T follicular helper cell (primary cell): ENCODE measurements at regions not wholly inside any gene's neighbourhood (a gene's known extent, or its start where the extent isn't known, plus 50 kb on each side); places are given as distances from the start of the nearest gene placed in this dataset.

Source experiments
- DNase-seq: peaks from one replicate; pipeline ENCODE4 v3.0.0-alpha.2; 2020; ENCODE audit warnings: low read depth

- DNase-seq, result no peak
Measured at GRCh38 chrX:49773993-49774392, 55.1 kb upstream of the PAGE4 start.

DNA sequence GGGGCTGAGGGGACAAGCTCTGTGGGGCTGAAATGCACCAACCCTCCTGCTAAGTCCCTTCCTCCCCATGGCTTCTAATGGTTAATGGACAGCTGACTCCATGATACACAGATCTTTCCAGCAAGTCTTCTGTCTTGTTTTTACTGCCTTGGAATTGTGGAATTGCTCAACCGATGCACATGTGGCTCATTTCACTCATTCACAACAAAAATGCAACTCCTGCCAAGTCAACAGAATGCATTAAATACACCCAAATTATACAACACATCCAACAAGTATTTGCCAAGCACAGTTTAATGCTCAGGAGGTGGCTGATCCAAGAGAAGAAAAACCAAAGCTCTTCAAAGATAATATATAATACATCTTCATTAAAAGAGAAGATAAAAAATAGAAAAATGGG, 61.9 kb upstream of the PAGE4 start:
- no peak for DNase-seq

- no peak for DNase-seq
Measured at GRCh38 chrX:49762175-49762720, 66.5 kb upstream of the PAGE1 start.

DNA sequence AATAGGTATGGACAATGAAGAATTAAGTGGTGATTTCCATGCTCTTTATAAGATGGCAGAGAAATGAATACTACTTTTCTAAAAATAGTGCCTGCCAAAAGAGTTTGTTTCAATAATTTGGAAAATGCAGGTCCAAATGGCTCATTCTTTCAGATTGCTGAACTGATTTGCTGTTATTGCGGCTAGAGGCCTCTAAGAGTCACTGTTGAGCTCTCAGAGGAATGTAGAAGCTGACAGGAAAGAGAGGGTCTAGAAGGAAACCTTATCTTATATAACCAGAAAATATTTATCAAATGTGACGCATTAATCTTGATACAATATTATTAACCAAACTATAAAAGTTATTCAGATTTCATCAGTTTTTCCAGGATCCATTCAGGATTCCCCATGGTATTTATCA, 65.7 kb upstream of the PAGE1 start:
- DNase-seq, result no peak

- DNase-seq, result no peak
Measured at GRCh38 chrX:49760290-49760890, 64.6 kb upstream of the PAGE1 start.

- DNase-seq, result no peak
Measured at GRCh38 chrX:49756692-49757091, 60.9 kb upstream of the PAGE1 start.

GRCh38 chrX:49754233-49754857, 58.6 kb upstream of the PAGE1 start:
- peak; percentile 31 for DNase-seq

DNA sequence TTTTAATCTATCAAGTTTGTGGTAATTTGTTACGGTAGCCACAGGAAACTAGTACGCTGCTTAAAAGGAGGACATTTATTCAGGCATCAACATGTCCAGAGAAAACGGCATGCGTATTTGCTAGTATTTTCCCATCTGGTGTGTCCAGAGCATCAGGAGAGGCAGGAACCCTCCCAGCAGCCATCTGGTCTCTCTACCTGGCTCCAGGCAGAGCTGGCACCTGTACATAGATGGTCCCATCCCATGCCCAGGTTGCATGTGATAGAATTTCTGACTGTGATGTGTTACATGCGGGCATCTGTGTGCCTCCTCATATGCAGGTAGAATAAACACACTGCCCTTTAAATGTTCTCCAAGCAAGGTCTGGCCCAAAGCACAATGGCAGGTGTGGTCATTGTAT, 57.9 kb upstream of the PAGE1 start:
- no peak for DNase-seq

DNA sequence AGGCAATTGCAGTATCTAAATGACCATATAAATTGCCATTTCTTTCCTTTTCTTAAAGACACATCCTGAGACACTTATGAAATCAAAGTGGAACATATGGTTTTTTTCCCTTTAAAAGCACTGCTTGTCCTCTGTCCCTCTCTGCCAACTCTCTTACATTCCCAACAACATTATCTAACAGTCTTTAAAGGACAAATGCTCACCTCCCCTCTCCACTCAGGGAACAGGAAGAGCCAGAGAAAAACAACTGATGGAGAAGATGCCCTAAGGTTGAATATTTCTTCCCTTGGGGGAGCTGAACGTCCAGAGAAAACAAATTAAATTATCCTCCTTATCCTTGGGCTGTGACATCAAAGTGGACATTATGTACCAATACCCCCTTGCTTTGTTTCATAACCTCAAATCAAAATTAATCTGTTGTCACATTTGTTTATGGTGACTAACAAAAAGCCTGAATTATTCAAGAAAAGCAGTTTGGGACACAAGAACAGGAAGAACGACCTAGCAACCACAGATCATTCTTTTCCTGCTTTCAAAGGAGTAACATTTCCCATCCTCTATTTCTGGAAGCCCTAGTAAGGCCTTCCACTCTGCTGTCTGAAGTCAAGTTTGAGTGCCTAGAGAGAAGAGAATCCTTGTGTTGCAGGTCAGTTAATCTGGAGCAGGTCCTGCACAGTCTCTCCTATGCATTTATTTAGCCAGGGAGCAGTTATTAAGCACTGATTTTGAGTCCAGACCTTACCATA, 52.6 kb upstream of the PAGE1 start:
- no peak for DNase-seq

GRCh38 chrX:49746306-49746705, 50.5 kb upstream of the PAGE1 start:
- no peak for DNase-seq
